GM19240 (cell line): ENCODE measurements at regions not wholly inside any gene's neighbourhood (a gene's known extent, or its start where the extent isn't known, plus 50 kb on each side); places are given as distances from the start of the nearest gene placed in this dataset.
"Not testable (repeated sequence)": the region's sequence is repeated elsewhere in the genome, so short reads cannot be mapped to it uniquely, and the experiment has no call there.

Experiments used
- DNase-seq: peaks from one replicate; pipeline ENCODE4 v3.0.0; 2011; ENCODE audit warnings: low spot score; ENCODE audit not compliant: insufficient read length

- DNase-seq = not testable (repeated sequence)
Observed at GRCh38 chr3:13228169-13228568, 154.9 kb upstream of the IQSEC1 start.

DNA sequence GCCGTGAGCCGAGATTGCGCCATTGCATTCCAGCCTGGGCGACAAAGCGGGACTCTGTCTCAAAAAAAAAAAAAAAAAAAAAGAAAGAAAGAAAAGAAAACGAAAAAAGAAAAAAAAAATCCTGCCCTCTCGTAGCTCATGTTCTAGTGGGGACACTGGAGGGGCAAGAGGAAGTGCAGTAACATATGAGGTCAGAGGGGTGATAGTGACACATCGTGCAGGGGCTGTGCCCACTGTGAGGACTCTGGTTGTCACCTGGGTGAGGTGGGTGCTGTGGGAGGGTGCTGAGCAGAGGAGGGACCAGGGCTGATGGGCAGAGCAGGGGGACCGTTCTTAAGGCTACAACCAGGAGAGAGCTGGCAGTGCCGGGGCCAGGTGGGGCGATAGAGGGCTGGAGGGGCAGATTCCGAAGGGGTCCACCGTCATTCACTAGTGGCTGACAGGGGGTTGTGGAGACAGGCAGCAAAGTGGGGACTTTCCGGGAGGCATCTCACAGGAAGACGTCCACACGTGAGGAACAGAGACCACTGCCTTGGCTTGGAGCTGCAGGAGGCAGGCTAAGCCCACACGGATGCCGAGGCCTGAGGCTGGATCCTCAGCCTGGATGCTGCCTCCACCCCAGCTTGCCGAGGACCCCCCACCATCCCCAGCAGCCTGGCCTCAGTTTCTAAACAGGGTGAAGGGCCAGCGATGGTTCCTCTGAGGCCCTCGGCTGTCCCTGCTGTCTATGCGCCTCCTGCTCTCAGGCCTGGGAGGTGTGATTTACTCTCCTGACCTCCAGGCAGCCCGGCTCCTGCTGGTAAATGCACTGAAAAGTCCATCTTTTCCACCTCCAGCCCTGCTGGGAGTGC lies 154.3 kb upstream of the IQSEC1 start:
- DNase-seq = no peak

GRCh38 chr3:13224967-13225366 lies 151.7 kb upstream of the IQSEC1 start:
- no peak for DNase-seq

DNA sequence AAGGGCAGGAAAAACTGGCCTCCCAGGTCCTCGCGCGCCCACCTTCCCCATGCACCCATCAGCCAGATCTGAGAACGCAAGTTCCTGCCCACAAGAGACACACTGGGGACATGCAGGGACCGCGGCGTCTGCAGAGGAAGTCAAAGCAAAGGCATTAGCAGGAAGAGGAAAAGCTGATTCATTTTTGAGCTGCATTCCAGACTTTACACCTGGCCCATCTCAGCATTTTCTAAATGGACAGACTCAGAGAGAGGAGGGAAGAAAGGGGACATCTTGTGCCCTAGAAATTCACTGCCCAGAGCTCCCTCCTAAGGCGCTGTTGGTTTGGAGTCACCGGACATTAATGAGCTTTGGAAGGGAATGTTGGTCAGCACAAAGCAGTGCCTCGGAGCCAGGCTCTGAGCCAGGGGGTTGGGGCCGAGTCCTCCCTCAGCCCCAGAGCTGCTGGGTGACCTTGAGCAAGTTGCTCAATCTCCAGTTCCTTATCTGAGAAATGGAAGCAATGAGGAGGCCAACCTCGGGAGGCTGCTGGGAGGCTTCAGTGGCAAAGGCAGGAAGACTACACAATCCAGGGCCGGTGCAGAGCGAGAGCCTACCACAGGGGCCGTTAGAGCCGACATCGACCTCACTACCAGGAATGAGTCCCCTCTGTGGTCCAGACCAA lies 150.5 kb upstream of the IQSEC1 start:
- DNase-seq = no peak

DNA sequence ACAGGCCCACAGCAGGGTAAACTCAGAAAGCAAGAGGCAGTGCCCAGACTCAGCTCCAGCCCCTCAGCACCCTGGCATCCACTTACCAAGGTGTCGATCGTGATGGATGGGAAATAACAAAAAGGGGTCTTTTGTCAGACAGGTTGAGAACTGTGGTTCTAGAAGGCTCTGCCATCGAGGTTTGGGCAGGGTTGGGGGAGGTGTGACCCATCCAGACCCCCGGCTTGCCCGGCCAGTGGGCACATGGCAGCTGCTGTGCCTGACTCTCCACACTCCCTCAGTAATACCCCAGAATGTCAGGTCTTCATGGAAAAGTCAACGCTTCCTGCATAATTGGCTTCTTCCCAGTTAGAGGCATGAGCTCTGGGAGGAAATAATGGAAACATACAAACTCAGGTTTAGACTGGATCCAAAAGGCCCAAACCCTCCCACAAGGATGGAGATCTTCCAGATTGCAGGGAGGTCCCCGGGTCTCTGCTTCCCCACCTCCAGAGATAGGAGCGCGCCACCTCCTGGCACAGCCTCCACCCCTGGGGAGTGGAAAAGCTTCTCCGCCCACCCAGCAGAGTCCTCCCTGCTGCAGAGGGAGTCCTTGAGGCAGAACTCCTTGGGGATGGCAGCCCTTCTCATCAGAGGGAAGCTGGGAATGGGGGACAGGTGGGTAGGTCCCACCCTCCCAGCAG lies 149.8 kb upstream of the IQSEC1 start:
- no peak for DNase-seq

GRCh38 chr3:13222131-13222530 lies 148.9 kb upstream of the IQSEC1 start:
- no peak for DNase-seq

DNA sequence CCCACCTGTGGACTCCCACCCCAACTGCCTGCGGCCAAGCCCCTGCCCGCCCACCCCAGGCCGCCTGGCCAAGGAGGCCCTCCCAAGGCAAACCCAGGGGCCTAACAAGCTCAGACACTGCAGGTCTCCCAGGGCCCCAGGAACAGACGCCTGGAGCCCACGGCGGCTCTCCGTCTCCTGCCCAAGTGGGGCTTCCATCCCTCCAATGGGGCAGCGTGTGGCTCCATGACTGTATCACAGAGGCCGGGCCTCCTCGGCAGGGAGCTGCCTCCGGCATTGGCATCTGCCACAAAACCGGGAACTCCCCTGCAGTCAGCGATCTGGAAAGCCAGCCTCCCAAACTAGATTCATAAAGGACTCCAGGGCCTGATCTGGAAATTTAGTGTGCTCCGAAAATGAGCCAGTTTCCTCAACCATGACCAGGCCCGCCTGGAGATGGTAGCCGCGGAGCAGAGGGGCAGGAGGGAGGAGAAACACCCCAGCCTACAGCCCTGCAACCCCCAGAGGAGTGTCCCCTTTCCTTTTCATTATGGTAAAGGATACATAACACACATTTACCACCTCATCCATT lies 148.3 kb upstream of the IQSEC1 start:
- DNase-seq = no peak

- DNase-seq = no peak
Observed at GRCh38 chr3:13220991-13221390, 147.8 kb upstream of the IQSEC1 start.

DNA sequence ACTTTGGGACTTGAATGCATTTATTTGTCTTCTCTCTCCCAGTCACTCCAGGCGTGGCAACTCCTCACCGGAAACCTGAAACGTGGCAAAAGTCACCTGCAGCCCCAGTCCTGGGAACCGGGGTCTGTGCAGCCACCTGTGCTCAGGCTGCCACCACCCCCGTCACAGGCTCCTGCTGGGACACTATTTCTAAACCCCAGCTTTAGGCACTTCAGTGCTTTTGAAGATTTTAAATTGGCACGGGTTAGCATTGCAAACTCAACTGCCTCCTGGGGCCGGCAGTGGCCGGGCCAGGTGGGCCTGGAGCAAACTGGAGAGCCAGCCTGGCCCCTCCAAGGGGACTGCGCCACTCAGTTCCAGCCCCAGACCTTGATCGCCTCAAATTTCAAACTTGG lies 146.7 kb upstream of the IQSEC1 start:
- no peak for DNase-seq

GRCh38 chr3:13219077-13219901 lies 146.1 kb upstream of the IQSEC1 start:
- no peak for DNase-seq

- DNase-seq = no peak
Observed at GRCh38 chr3:13218541-13218908, 145.3 kb upstream of the IQSEC1 start.

DNA sequence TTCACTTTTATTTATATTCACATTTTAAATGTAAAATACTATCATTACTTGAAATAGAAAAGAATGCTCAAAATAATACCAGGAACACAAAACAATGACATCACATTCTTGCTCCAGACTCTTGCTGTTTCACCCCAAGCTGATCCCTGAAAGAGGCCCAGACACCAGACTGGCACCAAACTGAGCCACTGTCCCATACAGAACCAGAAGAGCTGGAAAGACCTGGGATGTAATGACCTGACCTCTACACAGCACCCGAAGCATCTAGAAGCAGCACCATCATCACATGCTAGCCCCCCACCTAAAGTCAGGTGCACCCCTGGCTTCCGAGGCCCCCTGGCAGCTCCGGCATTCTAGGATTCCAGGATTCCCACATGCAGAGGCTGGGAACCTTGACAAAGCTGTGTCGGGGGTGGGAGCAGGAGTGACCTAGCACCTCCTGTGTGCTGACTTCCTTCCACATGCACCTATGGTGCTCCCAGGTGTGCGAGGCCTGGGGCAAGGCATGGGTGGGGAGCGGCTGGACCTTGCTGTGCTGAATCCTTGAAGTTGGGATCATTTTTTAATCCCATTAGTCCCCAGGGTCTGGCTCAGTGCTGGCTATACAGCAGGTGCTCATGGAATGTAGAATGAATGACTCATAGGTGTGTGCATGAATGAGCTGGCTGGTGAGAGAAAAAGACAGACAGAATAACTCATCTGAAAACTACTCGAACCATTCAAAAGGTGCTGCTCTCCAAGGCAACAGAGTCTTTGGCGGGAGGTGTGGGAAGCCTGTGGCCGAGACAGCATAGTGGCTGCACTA lies 144.7 kb upstream of the IQSEC1 start:
- no peak for DNase-seq

- no peak for DNase-seq
Observed at GRCh38 chr3:13217253-13217652, 144.0 kb upstream of the IQSEC1 start.

DNA sequence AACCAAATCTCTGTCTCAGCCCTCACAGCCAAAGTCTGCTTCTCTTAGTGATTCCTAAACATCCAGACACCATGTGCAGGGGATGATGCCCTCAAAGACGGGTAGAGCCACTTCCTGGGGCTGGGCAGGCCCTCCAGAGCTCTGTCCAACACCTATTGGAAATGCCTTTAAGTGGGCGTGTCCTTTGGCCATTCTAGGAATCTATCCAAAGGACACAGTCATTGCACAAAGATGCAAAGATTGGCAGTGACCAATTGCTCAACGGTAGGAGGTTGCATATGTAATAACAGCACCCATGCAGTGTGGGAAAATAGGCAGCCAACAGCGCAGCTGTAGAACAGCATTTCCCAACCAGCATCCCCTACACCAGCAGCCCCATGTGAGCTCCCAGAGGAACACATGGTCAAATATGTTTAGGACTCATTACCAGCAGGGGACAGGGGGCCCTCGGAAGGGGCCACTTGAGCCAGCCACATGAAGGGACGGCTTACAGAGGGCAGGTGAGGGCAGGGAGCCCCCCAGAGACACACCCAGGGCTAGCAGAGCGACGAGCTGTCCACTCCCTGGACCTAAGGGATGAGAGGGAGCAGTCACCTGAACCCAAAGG lies 142.8 kb upstream of the IQSEC1 start:
- DNase-seq = no peak

DNA sequence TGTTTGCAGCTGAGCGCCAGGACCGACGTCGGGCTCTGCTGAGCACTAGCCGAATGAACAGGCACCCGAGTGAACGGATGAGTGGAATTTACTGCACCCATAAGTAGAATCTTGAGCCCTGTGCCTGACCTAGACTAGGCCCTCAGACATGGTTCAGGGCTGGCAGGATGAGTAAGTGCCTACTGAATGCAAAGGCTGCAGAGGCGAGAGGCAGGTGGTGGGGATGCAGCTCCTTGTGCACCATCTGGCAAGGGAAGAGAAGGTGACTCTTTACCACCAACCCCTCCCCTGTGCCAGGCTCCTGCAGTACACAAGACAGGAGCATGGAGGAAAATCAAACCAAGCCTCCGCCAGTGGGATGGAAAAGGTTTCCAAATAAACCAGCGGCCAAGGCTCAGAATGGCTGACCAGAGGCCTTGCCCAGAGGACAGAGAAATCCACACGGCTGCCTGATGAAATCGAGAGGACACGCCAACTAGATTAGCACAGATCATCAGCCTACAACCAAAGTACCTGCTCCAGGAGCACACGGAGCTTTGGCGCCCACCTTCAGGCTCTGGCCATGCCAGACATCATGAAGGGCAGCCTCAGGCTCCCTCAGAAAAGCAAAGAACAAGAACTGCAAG lies 141.7 kb upstream of the IQSEC1 start:
- DNase-seq = no peak

GRCh38 chr3:13213911-13214846 lies 140.9 kb upstream of the IQSEC1 start:
- DNase-seq = no peak

DNA sequence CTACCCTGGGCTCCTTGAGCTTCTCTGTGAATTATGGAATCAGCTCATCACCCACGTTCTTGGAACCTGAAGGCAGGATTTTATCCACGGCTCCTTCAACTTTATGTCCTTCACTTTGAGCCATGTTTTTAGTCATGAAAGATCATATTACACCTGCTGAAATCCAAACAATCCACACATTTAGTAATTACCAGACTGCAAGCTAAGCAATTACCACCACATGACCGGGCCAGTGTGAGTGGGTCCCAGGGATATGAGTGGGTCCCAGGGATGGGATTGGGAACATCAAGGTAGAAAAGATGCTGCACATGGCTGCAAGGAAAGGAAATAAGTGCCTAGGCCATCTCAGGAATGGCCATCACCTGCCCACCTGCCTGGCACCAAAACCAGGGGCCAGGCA lies 140.3 kb upstream of the IQSEC1 start:
- DNase-seq = no peak

GRCh38 chr3:13211605-13212210 lies 138.5 kb upstream of the IQSEC1 start:
- no peak for DNase-seq
